H9 (cell line): ENCODE measurements at regions not wholly inside any gene's neighbourhood (a gene's known extent, or its start where the extent isn't known, plus 50 kb on each side); places are given as distances from the start of the nearest gene placed in this dataset.

Source experiments
- DNase-seq: peaks from one replicate; pipeline ENCODE4 v3.0.0-alpha.2; 2017
- H2AFZ ChIP-seq: one replicate; pipeline ENCODE4 v1.6.1; 2013; ENCODE audit warnings: mild to moderate bottlenecking, low read length, control low read depth, moderate library complexity
- H2AK5ac ChIP-seq: 2 replicates; pipeline ENCODE4 v1.6.1; 2013; ENCODE audit warnings: low read length, control low read depth, mixed read lengths; ENCODE audit not compliant: insufficient read length
- H2BK120ac ChIP-seq: one replicate; pipeline ENCODE4 v1.6.1; 2013; ENCODE audit warnings: low read depth, mild to moderate bottlenecking, low read length, control low read depth, inconsistent platforms; ENCODE audit not compliant: poor library complexity, severe bottlenecking
- H2BK12ac ChIP-seq: 2 replicates; pipeline ENCODE4 v1.6.1; 2013; ENCODE audit warnings: low read length, control low read depth, mixed read lengths, low read depth; ENCODE audit not compliant: insufficient read length
- H2BK15ac ChIP-seq: 2 replicates; pipeline ENCODE4 v1.6.1; 2013; ENCODE audit warnings: low read depth, low read length, control low read depth
- H2BK20ac ChIP-seq: one replicate; pipeline ENCODE4 v1.6.1; 2013; ENCODE audit warnings: low read depth, mild to moderate bottlenecking, low read length, control low read depth, inconsistent platforms; ENCODE audit not compliant: poor library complexity, severe bottlenecking
- H2BK5ac ChIP-seq: 2 replicates; pipeline ENCODE4 v1.6.1; 2013; ENCODE audit warnings: low read length, control low read depth, mixed read lengths; ENCODE audit not compliant: insufficient read length
- H3K14ac ChIP-seq: 2 replicates; pipeline ENCODE4 v1.6.1; 2013; ENCODE audit warnings: low read length, control low read depth; ENCODE audit not compliant: insufficient read depth
- H3K18ac ChIP-seq: 2 replicates; pipeline ENCODE4 v1.6.1; 2013; ENCODE audit warnings: low read depth, mild to moderate bottlenecking, mixed read lengths, low read length, control low read depth; ENCODE audit not compliant: insufficient read length
- H3K23ac ChIP-seq: 2 replicates; pipeline ENCODE4 v1.6.1; 2013; ENCODE audit warnings: low read length, control low read depth, mixed read lengths, low read depth; ENCODE audit not compliant: insufficient read length
- H3K23me2 ChIP-seq: 2 replicates; pipeline ENCODE4 v1.6.1; 2013; ENCODE audit warnings: low read depth, mild to moderate bottlenecking, mixed read lengths, low read length, control low read depth; ENCODE audit not compliant: insufficient read length, poor library complexity, severe bottlenecking
- H3K27ac ChIP-seq: 2 replicates; pipeline ENCODE4 v1.5.1; 2013; ENCODE audit warnings: low read length, control low read depth, mixed read lengths, low read depth; ENCODE audit not compliant: insufficient read length
- H3K27me3 ChIP-seq: 2 replicates; pipeline ENCODE4 v1.6.1; 2013; ENCODE audit warnings: low read length, control low read depth, inconsistent platforms; ENCODE audit not compliant: insufficient read depth
- H3K4ac ChIP-seq: 2 replicates; pipeline ENCODE4 v1.6.1; 2013; ENCODE audit warnings: low read depth, mild to moderate bottlenecking, control low read depth, inconsistent platforms, low read length, moderate library complexity
- H3K4me1 ChIP-seq: 2 replicates; pipeline ENCODE4 v1.6.1; 2013; ENCODE audit warnings: low read length, control low read depth, inconsistent platforms; ENCODE audit not compliant: insufficient read depth
- H3K4me2 ChIP-seq: 2 replicates; pipeline ENCODE4 v1.6.1; 2013; ENCODE audit warnings: low read length, control low read depth, mixed read lengths; ENCODE audit not compliant: insufficient read length, insufficient read depth
- H3K56ac ChIP-seq: 2 replicates; pipeline ENCODE4 v1.6.1; 2013; ENCODE audit warnings: low read depth, mild to moderate bottlenecking, mixed read lengths, low read length, control low read depth; ENCODE audit not compliant: insufficient read length
- H3K79me1 ChIP-seq: 2 replicates; pipeline ENCODE4 v1.6.1; 2013; ENCODE audit warnings: low read depth, mild to moderate bottlenecking, moderate library complexity, low read length, control low read depth, inconsistent platforms; ENCODE audit not compliant: insufficient read depth, poor library complexity, severe bottlenecking
- H3K79me2 ChIP-seq: 2 replicates; pipeline ENCODE4 v1.6.1; 2013; ENCODE audit warnings: low read length, control low read depth, inconsistent platforms; ENCODE audit not compliant: insufficient read depth
- H3K9ac ChIP-seq: 2 replicates; pipeline ENCODE4 v1.6.1; 2013; ENCODE audit warnings: low read length, control low read depth, mixed read lengths; ENCODE audit not compliant: insufficient read length; ENCODE audit errors: extremely low read depth
- H3K9me3 ChIP-seq: one replicate; pipeline ENCODE4 v1.6.1; 2013; ENCODE audit warnings: low read depth, low read length, inconsistent platforms; ENCODE audit not compliant: control insufficient read depth
- H3T11ph ChIP-seq: one replicate; pipeline ENCODE4 v1.6.1; 2013; ENCODE audit warnings: mild to moderate bottlenecking, low read length, control low read depth, inconsistent platforms
- H4K20me1 ChIP-seq: one replicate; pipeline ENCODE4 v1.6.1; 2013; ENCODE audit not compliant: control insufficient read depth, insufficient read length, insufficient read depth
- H4K5ac ChIP-seq: 2 replicates; pipeline ENCODE4 v1.6.1; 2013; ENCODE audit warnings: low read depth, mild to moderate bottlenecking, mixed read lengths, low read length, control low read depth; ENCODE audit not compliant: insufficient read length
- H4K8ac ChIP-seq: replicated peaks from 2 replicates; pipeline ENCODE4 v1.6.1; 2013; ENCODE audit warnings: low read length, control low read depth, mixed read lengths, low read depth; ENCODE audit not compliant: insufficient read length
- H4K91ac ChIP-seq: 2 replicates; pipeline ENCODE4 v1.6.1; 2013; ENCODE audit warnings: low read depth, mild to moderate bottlenecking, moderate library complexity, mixed read lengths, low read length, control low read depth; ENCODE audit not compliant: insufficient read length
- H3K27ac Mint-ChIP-seq, 3 experiments: 2 replicates in 2 of 3; 3 replicates in 1 of 3; pipeline ENCODE4 v1.8.0; 2020 to 2021; ENCODE audit warnings: mixed read lengths in 3 of 3, mild to moderate bottlenecking in 1 of 3, moderate library complexity in 1 of 3
- H3K27me3 Mint-ChIP-seq: 2 replicates; pipeline ENCODE4 v1.8.0; 2021; ENCODE audit warnings: low read depth, mild to moderate bottlenecking, moderate library complexity, mixed read lengths
- H3K36me3 Mint-ChIP-seq, 3 experiments: 2 replicates in 2 of 3; 3 replicates in 1 of 3; pipeline ENCODE4 v1.8.0; 2020 to 2021; ENCODE audit warnings: low read depth in 3 of 3, mixed read lengths in 3 of 3; ENCODE audit not compliant: insufficient read depth in 1 of 3
- H3K4me1 Mint-ChIP-seq, 2 experiments: 2 replicates each; pipeline ENCODE4 v1.8.0; 2020; ENCODE audit warnings: mixed read lengths in 2 of 2
- H3K4me3 Mint-ChIP-seq, 2 experiments: 2 replicates in 1 of 2; 3 replicates in 1 of 2; pipeline ENCODE4 v1.8.0; 2020 to 2021; ENCODE audit warnings: mild to moderate bottlenecking in 2 of 2, mixed read lengths in 2 of 2, moderate library complexity in 1 of 2
- H3K9me3 Mint-ChIP-seq, 2 experiments: 2 replicates in 1 of 2; 3 replicates in 1 of 2; pipeline ENCODE4 v1.8.0; 2020; ENCODE audit warnings: mild to moderate bottlenecking in 2 of 2, mixed read lengths in 2 of 2, moderate library complexity in 1 of 2
- WGBS: extraction: QIAGEN DNeasy Blood & Tissue Kit; methylation state at CpG from one replicate; pipeline ENCODE4 v1.1.7; 2013; ENCODE audit warnings: missing lambda C conversion rate, low lambda C conversion rate, mixed read lengths; ENCODE audit not compliant: insufficient read length; ENCODE audit errors: extremely low coverage; 5-methylcytosine and 5-hydroxymethylcytosine counted together
- TF ChIP-seq, protein P1 (sequence below): fragments of 200-600 bp; sonication (generic); conservative IDR thresholded peaks from 3 replicates; pipeline ENCODE4 v1.8.0; 2021; ENCODE audit warnings: antibody characterized with exemption, mild to moderate bottlenecking

DNA sequence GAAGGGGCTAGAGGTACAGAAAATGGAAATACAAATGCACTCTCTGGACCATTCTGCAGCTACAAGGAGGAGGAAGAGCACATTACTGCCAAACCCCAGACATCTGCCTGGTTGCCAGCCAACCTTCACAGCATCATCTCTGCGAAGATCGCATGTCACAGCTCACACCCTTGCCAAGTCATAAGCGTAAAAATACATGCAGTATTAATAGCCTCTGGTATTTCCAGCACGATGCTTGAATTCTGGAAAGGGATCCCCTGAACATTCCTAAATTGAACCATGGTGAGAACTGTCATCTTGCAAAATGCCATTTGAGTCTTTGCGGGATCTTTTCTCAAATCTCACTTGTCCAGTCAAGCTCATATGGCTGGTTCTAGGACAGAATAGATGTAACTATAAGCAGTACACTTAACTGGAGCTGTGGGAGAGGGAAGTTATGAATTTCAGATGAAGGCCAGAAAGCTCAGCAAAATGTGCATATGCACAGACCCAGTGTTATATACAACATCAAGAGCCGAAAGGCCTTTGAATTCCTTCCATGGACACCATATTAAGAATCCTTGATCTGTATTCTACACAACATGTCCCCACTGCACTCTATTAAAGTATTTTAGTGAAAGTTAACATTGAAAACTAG is 211.6 kb downstream of the DUSP6 start:
- no peaks in the 10 kb centered on the region for H3K27me3 Mint-ChIP-seq
- no peak overlapping the region for H3T11ph ChIP-seq
- no peak for DNase-seq

More for the DNA sequence above, 211.6 kb downstream of the DUSP6 start:
- Histone ChIP-seq H3K4me2 (no peak overlapping the region), H2BK5ac (no peak overlapping the region), H3K9me3 (no peaks in the 10 kb centered on the region), H2BK12ac (no peak overlapping the region), H4K8ac (no peak overlapping the region), H3K4ac (no peak overlapping the region), H2BK15ac (no peak overlapping the region), H4K20me1 (no peaks in the 10 kb centered on the region), H3K56ac (no peak overlapping the region), H2AK5ac (no peak overlapping the region), H3K18ac (no peak overlapping the region), H3K79me1 (no peaks in the 10 kb centered on the region), H2BK20ac (no peak overlapping the region), H4K91ac (no peak overlapping the region), H3K27me3 (no peaks in the 10 kb centered on the region), H3K23ac (no peak overlapping the region), H4K5ac (no peak overlapping the region), H2AFZ (no peak overlapping the region), H2BK120ac (no peak overlapping the region), H3K14ac (no peak overlapping the region), H3K79me2 (no peaks in the 10 kb centered on the region), H3K27ac (no peak overlapping the region), H3K9ac (no peak overlapping the region), H3K4me1 (no peaks in the 10 kb centered on the region; the same call in 1 of the 2 replicates), H3K23me2 (no peaks in the 10 kb centered on the region)
- Mint-ChIP-seq H3K9me3 (no peaks in the 10 kb centered on the region), H3K36me3 (no peaks in the 10 kb centered on the region), H3K4me1 (no peaks in the 10 kb centered on the region), H3K4me3 (no peak overlapping the region), H3K27ac (no peak overlapping the region)
- TF ChIP-seq, protein P1, sequence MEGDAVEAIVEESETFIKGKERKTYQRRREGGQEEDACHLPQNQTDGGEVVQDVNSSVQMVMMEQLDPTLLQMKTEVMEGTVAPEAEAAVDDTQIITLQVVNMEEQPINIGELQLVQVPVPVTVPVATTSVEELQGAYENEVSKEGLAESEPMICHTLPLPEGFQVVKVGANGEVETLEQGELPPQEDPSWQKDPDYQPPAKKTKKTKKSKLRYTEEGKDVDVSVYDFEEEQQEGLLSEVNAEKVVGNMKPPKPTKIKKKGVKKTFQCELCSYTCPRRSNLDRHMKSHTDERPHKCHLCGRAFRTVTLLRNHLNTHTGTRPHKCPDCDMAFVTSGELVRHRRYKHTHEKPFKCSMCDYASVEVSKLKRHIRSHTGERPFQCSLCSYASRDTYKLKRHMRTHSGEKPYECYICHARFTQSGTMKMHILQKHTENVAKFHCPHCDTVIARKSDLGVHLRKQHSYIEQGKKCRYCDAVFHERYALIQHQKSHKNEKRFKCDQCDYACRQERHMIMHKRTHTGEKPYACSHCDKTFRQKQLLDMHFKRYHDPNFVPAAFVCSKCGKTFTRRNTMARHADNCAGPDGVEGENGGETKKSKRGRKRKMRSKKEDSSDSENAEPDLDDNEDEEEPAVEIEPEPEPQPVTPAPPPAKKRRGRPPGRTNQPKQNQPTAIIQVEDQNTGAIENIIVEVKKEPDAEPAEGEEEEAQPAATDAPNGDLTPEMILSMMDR, result no peak
- no CpG with 5 or more reads among the region's 6 CpGs for WGBS
